GM21526 (cell line): ENCODE measurements at regions not wholly inside any gene's neighbourhood (a gene's known extent, or its start where the extent isn't known, plus 50 kb on each side); places are given as distances from the start of the nearest gene placed in this dataset.
"Not testable (repeated sequence)": the region's sequence is repeated elsewhere in the genome, so short reads cannot be mapped to it uniquely, and the experiment has no call there.

Experiments used
- ATAC-seq: cut with Tn5 transposase; IDR thresholded peaks from one replicate; pipeline ENCODE4 v1.9.1; 2021; ENCODE audit warnings: moderate library complexity; ENCODE audit not compliant: unreplicated experiment, low FRiP score

- no peak for ATAC-seq
Measured at GRCh38 chr12:127791217-127791616, 475.8 kb upstream of the TMEM132C start.

- no peak for ATAC-seq
Measured at GRCh38 chr12:127797918-127798317, 469.1 kb upstream of the TMEM132C start.

GRCh38 chr12:127802271-127802670, 464.7 kb upstream of the TMEM132C start:
- no peak for ATAC-seq

- ATAC-seq: no peak
Measured at GRCh38 chr12:127803545-127803944, 463.4 kb upstream of the TMEM132C start.

- no peak for ATAC-seq
Measured at GRCh38 chr12:127809275-127809674, 457.7 kb upstream of the TMEM132C start.

GRCh38 chr12:127810041-127810440, 456.9 kb upstream of the TMEM132C start:
- no peak for ATAC-seq

GRCh38 chr12:127810459-127810858, 456.5 kb upstream of the TMEM132C start:
- ATAC-seq: not testable (repeated sequence)

- ATAC-seq: no peak
Measured at GRCh38 chr12:127811988-127812387, 455.0 kb upstream of the TMEM132C start.

GRCh38 chr12:127813147-127813546, 453.8 kb upstream of the TMEM132C start:
- ATAC-seq: no peak

GRCh38 chr12:127819056-127819455, 447.9 kb upstream of the TMEM132C start:
- ATAC-seq: no peak

GRCh38 chr12:127820271-127820670, 446.7 kb upstream of the TMEM132C start:
- no peak for ATAC-seq

GRCh38 chr12:127820846-127821245, 446.1 kb upstream of the TMEM132C start:
- ATAC-seq: no peak

GRCh38 chr12:127822809-127823411, 444.1 kb upstream of the TMEM132C start:
- ATAC-seq: no peak

- no peak for ATAC-seq
Measured at GRCh38 chr12:127823801-127824200, 443.2 kb upstream of the TMEM132C start.

GRCh38 chr12:127829281-127830064, 437.5 kb upstream of the TMEM132C start:
- ATAC-seq: no peak

GRCh38 chr12:127830065-127830460, 436.9 kb upstream of the TMEM132C start:
- no peak for ATAC-seq

- ATAC-seq: no peak
Measured at GRCh38 chr12:127830730-127831129, 436.2 kb upstream of the TMEM132C start.

GRCh38 chr12:127832172-127832571, 434.8 kb upstream of the TMEM132C start:
- no peak for ATAC-seq

GRCh38 chr12:127836802-127837201, 430.2 kb upstream of the TMEM132C start:
- ATAC-seq: not testable (repeated sequence)

GRCh38 chr12:127857661-127858060, 409.3 kb upstream of the TMEM132C start:
- no peak for ATAC-seq

GRCh38 chr12:127860536-127860935, 406.4 kb upstream of the TMEM132C start:
- no peak for ATAC-seq

- no peak for ATAC-seq
Measured at GRCh38 chr12:127861406-127861805, 405.6 kb upstream of the TMEM132C start.
